Ramos (cell line): ENCODE measurements at regions not wholly inside any gene's neighbourhood (a gene's known extent, or its start where the extent isn't known, plus 50 kb on each side); places are given as distances from the start of the nearest gene placed in this dataset.
"Not testable (repeated sequence)": the region's sequence is repeated elsewhere in the genome, so short reads cannot be mapped to it uniquely, and the experiment has no call there.

ENCODE experiments used
- in situ Hi-C: fragments of 300-500 bp; cut with MboI; formaldehyde crosslinking; loops from one replicate; pipeline ENCODE4 v1.14.3; 2022; ENCODE audit warnings: low sequenced_read_pairs; ENCODE audit not compliant: unreplicated experiment

DNA sequence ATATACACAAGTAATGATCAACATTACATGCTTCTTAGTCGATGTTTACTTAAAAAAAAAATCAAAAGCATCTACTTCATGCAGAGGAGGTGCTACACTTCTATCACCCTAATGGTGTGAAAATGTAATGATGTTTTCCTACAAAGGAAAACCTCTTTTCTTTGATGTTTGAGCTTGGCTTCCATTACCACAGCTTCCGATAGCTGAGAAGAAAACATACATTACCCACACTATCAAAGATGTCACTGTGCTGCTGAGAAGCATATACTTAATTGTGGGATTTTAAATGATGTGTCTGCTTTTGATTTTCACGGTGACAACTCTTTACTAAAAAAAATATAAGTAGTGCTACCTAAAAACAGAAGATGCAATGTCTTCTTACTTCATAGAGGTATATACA, 200.2 kb upstream of the PHF14 start:
- in situ Hi-C loops: no loop called here

DNA sequence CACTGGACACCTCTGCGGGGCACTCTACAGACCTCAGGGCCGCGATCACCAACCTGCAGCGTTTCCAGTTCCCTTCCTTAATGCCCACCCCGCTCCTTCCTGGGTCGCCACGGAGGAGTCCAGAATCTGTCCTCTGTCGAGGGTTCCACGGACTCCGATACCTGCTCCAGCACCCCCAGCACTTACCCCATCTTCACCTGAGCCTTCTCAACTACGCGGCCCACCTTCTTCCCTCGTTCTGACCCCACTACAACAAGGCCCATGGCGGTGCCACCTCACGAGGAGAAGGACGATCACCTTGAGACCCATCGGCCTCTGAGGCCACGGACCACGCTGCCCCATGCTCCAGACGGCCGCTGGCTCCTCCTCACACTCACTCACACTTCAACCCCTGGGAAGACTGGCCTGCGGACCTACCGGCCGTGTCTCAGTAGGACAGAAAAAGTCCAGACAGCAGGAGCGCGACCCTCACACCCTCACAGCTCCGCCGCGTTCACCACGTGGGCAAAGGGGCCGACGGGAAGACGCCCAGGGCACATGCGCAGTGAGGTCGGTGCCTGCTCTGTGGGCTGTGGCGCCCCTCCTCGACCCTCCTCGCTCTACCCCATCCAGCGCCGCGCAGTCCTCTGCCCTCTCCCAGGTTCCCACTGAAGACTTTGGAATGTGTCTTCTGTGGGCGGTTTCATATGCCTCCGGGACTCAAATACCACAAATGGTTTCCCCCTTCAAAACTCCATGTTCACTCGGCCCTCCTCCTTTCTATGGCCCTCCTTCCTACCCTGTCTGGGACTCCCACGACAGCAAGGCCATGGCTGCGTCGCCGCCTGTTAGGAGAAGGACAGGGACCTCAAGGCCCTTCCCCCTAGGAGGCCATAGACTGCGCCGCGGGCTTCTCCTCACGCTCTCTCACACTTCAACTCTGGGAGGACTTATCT, 193.9 kb upstream of the PHF14 start:
- in situ Hi-C loops: no loop called here

DNA sequence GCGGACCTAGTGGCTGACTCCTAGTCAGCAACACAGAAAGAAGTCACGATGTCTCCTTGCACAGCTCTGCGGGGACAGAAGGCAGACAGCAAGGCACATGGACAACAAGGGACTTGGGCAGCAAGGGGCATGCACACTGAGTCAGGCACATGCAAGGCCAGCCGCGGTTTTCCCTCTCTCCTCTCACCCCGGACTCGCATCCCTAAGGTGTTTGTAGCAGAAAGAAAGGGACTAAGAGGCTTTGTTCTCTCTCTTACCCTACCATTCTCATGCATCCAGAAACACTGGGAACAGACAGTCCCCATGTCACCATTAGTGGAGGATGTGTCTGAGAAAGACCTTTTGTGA, 193.3 kb upstream of the PHF14 start:
- in situ Hi-C loops: no loop called here

DNA sequence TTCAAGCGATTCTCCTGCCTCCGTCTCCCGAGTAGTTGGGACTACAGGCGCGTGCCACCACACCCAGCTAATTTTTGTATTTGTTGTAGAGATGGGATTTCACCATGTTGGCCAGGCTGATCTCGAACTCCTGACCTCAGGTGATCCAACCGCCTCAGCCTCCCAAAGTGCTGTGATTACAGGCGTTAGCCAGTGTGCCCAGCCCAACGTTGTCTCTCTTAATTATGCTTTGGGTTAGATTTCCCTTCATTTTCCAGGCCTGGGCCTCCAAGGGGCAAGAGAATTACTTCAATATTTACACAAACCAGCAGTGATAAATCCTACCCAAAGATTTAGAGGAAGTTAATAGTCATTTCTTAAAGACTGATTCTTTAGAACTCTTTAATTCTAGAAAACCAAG, 186.7 kb upstream of the PHF14 start:
- in situ Hi-C loops: not testable (repeated sequence)

DNA sequence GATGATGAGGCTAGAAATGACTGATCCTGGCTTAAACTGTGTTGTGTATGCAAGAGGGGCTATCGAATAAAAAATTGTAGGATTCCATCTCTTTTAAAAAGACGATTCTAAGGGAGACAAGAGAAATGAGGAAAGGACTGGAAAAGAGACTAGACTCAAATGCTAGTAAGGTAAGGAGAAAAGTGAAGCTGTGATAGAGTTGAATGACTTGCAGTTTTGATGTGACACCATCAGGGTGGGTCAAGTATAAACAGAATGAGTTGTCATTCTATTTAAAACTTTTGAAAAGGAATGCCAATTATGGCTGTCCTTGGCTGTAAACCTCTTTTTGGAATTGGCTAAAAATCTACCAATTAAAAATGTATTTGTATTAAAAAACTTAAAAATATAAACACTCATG, 184.5 kb upstream of the PHF14 start:
- in situ Hi-C loops: no loop called here

DNA sequence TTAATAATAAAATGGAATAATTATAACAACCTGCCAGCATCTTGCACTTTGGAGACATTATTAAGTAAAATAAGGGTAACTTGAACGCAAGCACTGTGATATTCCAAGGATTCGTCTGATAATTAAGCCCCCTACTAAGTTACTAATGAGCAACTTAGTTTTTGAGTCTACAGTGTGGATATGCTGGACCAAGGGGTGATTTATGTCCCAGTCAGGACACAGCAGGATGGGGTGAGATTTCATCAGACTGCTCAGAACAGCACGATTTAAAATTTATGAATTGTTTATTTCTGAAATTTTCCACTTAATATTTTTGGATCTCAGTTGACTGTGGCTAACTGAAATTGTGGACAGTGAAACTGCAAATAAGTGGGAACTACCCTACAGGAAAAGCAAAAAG, 182.8 kb upstream of the PHF14 start:
- in situ Hi-C loops: no loop called here

DNA sequence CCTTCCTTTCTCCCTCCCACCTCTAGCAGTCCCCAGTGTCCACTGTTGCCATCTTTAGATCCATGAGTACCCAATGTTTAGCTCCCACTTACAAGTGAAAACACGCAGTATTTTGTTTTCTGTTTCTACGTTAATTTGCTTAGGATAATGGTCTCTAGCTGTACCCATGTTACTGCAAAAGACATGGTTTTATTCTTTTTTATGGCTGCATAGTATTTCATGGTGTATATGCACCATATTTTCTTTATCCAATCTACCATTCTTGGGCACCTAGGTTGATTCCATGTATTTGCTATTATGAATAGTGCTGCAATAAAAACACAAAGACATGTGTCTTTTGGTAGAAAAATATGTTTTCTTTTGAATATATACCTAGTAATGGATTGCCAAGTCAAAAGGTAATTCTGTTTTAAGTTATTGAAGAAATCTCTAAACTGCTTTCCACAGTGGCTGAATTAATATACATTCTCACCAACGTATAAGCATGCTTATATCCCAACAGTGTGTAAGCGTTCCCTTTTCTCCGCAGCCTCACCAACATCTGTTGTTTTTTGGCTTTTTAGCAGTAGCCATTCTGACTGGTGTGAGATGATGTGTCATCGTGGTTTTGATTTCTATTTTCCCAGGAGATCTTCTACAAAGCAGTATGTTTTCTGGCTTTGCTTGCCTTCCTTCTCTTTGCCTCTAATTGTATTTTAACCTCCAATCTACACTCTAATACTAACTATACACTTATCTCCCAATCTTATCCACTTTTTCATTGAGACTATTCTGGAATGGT, 179.5 kb upstream of the PHF14 start:
- in situ Hi-C loops: no loop called here

DNA sequence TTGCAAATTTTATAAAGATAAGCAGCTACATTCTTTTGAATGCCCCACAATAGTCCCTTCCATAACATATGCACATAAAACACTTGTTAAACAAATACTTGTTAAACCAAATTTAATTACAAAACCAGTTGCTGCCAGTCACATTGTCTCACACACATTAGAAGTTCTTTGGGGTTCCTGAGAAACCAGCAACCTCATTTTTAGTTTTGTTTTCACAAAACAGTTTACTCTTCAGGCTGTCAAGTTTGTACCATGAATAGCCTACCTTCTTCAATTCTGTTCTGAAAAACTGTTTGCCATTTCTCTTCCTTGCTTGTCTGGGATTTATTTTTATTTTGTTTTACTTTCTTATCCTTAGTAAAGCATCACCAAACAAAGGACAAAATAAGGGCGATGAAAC, 176.5 kb upstream of the PHF14 start:
- in situ Hi-C loops: no loop called here

DNA sequence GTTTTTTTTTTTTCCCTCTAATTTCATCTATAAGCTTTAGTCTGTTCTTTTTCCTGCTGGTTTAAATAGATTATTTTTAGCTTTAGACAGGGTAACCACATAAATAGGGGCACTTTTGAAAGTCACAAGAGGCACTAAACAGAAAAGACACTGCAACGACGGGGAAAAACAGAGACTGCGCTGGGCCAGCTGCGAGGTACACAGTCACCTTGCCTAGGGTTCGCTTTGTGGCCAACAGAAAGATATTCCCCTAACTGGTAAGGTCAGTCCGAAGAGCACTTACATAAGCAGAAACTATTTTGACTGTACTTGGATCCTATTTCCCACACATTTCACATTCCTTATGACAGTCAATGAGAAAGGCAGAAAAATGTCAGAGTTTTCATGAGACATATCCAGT, 175.6 kb upstream of the PHF14 start:
- in situ Hi-C loops: no loop called here

DNA sequence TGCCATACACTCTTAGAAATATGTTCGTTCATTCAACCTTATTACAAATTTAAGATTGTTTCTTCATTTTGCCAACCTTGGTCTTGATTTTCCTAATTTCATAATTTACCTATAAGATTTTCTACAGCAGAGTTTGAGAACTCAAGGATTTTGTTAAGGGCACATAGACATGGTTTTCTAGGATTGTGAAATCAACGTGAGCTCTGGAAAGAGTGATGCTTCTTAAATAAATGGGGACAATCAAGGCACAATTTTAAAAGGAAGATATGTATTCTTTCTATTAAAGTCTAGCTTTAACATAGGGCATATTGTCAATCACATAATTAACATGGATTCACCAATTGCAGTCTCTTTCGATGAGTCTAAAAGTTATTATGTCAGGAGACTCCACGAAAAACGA, 174.2 kb upstream of the PHF14 start:
- in situ Hi-C loops: no loop called here

DNA sequence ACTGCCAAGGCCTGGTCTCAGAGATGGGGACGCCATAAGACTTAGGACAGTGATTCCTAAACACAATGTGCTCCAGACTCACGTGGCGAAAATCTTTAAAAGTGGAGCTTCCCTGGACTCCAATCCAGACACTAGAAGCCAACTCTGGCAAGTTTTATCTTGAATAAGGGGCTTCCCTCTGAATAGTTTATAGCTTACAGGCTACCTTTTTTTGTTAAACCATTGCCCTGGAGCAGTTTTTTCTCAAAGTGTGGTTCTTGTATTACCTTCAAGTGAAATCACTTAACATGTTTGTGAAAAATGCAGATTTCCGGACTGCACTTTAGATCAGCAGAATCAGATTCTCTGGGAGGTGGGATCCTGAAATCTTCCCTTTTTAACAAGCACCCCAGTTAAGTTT, 171.7 kb upstream of the PHF14 start:
- in situ Hi-C loops: no loop called here

DNA sequence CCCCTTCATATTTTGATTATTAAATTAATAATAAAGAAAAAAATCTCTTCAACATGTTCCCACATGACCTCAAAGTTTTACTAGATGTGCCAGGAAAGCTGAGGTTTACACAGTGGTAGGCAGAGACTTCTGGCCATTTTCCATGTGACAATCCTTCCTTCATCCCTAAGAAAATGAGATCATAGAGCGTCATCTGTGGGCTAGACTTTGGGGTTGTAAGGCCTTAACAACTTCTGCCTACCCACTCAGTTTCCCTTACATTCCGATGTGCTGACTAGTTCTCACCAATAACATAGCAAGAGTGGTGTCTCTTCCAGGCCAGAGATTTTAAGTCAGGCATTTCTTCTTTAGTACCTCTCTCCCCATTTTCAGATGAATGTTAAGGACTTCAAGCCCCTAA, 171.1 kb upstream of the PHF14 start:
- in situ Hi-C loops: no loop called here

DNA sequence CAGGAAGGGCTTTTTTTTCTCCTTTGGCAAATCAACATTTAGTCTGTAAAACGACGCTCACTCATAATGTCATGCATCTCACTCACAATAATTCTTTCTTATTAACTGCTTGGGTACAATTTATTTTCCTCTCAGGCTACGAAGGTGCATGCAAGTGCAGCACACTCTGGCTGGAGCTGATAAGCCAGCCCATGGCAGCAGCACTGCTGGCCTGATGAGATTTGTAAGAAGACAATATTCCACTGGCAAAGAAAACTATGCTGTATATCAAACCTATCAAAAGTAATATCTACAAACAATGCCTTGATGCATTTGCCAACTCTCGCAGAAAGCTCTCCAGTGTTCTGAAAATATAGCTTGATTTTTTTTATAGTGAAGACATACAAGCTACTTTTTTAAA, 170.0 kb upstream of the PHF14 start:
- in situ Hi-C loops: no loop called here

DNA sequence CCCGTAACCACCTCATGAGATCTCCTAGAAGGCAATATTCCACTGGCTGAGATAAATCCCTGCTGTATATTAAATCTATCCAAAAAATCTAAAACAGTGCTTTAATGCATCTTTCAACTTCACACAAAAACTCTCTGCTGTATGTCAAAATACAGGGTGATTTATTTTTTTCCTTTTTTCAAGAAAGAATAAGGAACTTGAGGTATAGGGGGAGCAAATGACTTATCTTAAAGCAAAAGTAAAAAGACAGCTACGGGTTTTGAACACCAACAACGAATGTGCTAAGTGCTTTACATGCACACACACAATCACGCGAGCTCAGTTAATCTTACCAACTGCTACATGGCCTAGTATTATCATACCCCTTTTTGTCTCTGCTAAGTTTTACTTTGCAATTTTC, 168.9 kb upstream of the PHF14 start:
- in situ Hi-C loops: no loop called here

DNA sequence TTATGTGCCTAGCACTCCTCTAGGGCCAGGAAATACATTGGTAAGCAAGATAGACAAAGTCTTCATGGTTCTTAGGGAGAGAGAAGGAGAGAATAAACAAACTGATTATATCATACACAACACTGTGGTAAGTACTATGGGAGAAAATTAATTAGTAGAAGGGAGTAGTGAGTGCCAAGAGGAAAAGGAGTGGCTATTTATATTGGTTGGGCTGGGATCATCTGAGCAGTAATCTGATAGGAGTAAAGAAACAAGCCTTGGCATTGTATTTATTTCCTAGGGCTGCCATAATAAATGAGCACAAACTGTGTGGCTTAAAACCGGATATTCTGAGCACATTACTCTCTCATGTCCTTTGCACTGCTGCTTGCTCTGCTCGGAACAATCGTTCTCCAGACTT, 158.1 kb upstream of the PHF14 start:
- in situ Hi-C loops: no loop called here

DNA sequence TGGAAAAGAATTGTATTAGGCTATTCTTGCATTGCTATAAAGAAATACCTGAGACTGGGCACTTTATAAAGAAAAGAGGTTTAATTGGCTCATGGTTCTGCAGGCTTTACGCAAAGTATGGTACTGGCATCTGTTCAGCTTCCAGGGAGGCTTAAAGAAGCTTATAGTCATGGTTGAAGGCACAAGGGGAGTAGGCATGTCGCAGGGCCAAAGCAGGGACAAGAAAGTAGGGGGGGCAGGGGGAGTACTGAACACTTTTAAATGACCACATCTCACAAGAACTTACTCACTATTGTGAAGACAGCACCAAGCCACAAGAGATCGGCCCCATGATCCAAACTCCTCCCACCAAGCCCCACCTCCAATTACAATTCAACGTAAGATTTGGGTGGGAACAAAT, 152.5 kb upstream of the PHF14 start:
- in situ Hi-C loops: no loop called here

DNA sequence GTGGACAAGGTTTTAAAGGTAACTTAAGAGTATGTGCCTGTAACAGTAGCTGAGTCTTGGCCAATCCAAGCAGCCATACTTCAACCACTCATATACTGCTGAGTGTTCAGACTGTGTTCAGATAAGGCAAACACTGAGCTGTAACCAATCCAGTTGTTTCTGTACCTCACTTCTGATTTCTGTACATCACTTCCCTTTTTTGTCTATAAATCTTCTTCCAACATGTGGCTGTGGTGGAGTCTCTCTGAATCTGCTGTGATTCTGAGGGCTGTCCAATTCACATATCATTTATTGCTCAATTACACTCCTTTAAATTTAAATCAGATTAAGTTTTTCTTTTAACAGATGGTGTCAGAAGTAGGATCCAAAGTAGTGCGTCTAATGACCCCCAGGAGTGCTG, 149.5 kb upstream of the PHF14 start:
- in situ Hi-C loops: no loop called here

DNA sequence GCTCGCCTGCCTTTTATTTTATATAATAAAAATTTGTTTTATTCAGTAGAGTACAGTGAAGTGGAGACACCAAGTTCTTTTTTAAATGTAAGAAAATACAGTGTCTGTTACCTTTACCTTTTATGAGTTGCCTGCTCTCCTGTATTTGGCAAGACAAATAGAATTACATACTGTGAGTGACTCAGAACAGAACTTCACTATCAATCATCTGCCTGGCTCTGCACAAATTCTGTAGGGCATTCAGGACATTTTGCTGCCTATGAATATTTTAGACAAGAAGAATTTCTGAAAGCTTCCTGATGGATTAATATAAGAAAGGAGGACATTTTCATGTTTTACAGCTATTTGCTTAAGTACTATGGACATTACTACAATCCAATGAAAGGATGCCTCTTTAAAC, 135.4 kb upstream of the PHF14 start:
- in situ Hi-C loops: no loop called here

DNA sequence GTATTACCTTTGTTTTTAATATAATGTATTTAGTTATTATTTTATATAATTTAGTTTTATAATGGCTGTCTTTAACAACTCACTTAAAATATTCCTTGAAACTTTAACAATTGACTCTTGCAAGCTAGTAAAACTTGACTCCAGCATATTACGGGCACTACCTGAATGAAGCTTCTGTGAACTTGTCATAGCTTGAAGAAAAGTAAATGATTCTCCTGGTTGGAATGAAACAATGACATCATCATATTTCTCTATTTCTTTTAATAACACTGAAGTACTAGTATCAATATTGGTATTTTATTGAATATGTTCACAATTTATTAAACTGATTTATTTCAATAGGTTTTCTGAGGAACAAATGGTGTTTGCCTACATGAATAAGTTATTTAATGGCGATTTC, 128.4 kb upstream of the PHF14 start:
- in situ Hi-C loops: no loop called here

DNA sequence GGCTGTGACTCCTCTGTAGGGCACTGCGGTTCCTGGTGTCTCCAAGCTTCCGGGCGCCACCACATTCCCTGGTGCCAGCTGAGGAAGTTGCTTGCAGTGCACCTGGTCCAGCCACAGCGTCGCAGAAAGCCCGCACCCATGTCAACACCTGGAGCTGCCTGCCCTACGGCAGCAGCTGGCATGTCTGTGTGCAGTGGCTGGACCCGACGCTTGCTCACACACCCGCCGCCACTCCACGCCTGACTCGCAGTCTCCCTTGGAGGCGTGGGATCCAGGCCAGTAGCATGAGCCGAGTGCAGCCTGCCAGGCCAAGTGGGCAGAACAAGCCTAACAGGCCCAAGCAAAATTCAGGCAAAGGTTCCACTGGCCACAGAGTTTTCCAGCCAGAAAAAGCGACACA, 118.1 kb upstream of the PHF14 start:
- in situ Hi-C loops: no loop called here

DNA sequence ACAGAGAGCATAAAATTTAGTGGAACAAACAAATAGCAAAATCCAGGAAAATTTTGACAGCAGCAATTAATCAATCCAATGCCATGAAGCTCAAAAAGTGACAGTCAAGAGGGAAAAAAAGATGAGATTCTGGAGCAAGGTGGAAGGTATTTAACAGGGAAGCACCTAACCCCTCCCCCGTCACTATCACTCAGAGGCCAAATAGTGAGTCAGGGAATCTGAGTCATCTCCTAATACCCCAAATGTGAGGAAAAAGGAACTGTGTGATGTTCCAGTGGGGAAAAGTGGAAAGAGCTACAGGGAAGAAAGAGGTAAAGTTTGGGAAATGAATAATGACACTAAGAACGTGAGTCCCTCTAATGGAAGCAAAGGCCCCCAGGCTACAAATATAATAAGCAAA, 113.2 kb upstream of the PHF14 start:
- in situ Hi-C loops: no loop called here

DNA sequence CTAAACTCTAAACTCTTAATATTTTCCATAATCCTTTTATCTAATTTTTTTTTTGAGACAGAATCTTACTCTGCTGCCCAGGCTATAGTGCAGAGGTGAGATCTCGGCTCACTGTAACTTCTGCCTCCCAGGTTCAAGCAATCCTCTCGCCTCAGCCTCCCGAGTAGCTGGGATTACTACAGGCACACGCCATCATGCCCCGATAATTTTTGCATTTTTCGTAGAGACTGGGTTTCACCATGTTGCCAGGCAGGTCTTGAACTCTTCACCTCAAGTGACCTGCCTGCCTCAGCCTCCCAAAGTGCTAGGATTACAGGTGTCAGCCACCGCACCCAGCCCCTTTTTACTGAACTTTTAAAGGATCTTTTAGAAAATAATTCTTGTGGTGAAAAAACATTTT, 110.2 kb upstream of the PHF14 start:
- in situ Hi-C loops: no loop called here
